GM12878 (cell line): ENCODE measurements at regions not wholly inside any gene's neighbourhood (a gene's known extent, or its start where the extent isn't known, plus 50 kb on each side); places are given as distances from the start of the nearest gene placed in this dataset.

ENCODE experiments used
- ATF7 ChIP-seq: fragments of 450-650 bp; IDR thresholded peaks from 2 replicates; pipeline ENCODE4 v1.6.1; 2016; ENCODE audit warnings: low read depth, mild to moderate bottlenecking
- BMI1 ChIP-seq: fragments of 450-650 bp; IDR thresholded peaks from 2 replicates; pipeline ENCODE4 v1.6.1; 2016; ENCODE audit warnings: mild to moderate bottlenecking, moderate library complexity, borderline replicate concordance
- CBFB ChIP-seq: IDR thresholded peaks from 2 replicates; pipeline ENCODE4 v1.6.1; 2016; ENCODE audit warnings: antibody characterized with exemption, low read depth
- CEBPB ChIP-seq, 2 experiments: fragments of 150-350 bp in 1 of 2; IDR thresholded peaks; 2 replicates each; pipeline ENCODE4 v1.6.1; 2012 to 2014; ENCODE audit warnings: low read depth in 2 of 2, low read length in 2 of 2, borderline replicate concordance in 1 of 2, inconsistent platforms in 1 of 2
- CHD1 ChIP-seq: IDR thresholded peaks from 2 replicates; pipeline ENCODE4 v1.6.1; 2012; ENCODE audit warnings: low read depth, low read length, improper control_type of control experiment
- CREM ChIP-seq: IDR thresholded peaks from 2 replicates; pipeline ENCODE4 v1.6.1; 2014; ENCODE audit warnings: antibody characterized with exemption, low read depth
- DPF2 ChIP-seq: fragments of 450-650 bp; IDR thresholded peaks from 2 replicates; pipeline ENCODE4 v1.6.1; 2017; ENCODE audit warnings: mild to moderate bottlenecking
- EP300 ChIP-seq, 2 experiments: fragments of 150-350 bp in 1 of 2; IDR thresholded peaks; 2 replicates each; pipeline ENCODE4 v1.6.1; 2011 to 2012; ENCODE audit warnings: low read depth in 2 of 2, low read length in 2 of 2, borderline replicate concordance in 1 of 2, improper control_type of control experiment in 1 of 2, inconsistent platforms in 1 of 2; ENCODE audit not compliant: control insufficient read depth in 1 of 2
- ESRRA ChIP-seq: IDR thresholded peaks from 2 replicates; pipeline ENCODE4 v1.6.1; 2012; ENCODE audit warnings: mild to moderate bottlenecking, low read length, improper control_type of control experiment
- MTA2 ChIP-seq: fragments of 450-650 bp; IDR thresholded peaks from 2 replicates; pipeline ENCODE4 v1.6.1; 2016; ENCODE audit warnings: low read depth, mild to moderate bottlenecking, moderate library complexity
- POLR2AphosphoS2 ChIP-seq: IDR thresholded peaks from 2 replicates; pipeline ENCODE4 v1.6.1; 2011; ENCODE audit warnings: low read depth, mild to moderate bottlenecking, low read length, improper control_type of control experiment, moderate library complexity
- RCOR1 ChIP-seq: conservative IDR thresholded peaks from 2 replicates; pipeline ENCODE4 v1.6.1; 2012; ENCODE audit warnings: low read depth, low read length, improper control_type of control experiment
- SIN3A ChIP-seq: IDR thresholded peaks from 2 replicates; pipeline ENCODE4 v1.6.1; 2012; ENCODE audit warnings: low read depth, low read length, improper control_type of control experiment
- SPI1 ChIP-seq: IDR thresholded peaks from 2 replicates; pipeline ENCODE4 v1.6.1; 2011; ENCODE audit warnings: low read depth, mild to moderate bottlenecking, low read length, moderate library complexity, borderline replicate concordance; ENCODE audit not compliant: insufficient read depth
- YBX1 ChIP-seq: fragments of 450-650 bp; IDR thresholded peaks from 2 replicates; pipeline ENCODE4 v1.6.1; 2016; ENCODE audit warnings: antibody characterized with exemption
- ZBTB33 ChIP-seq: fragments of 450-650 bp; IDR thresholded peaks from 2 replicates; pipeline ENCODE4 v1.6.1; 2017; ENCODE audit warnings: mild to moderate bottlenecking
- ZBTB4 ChIP-seq: fragments of 450-650 bp; formaldehyde crosslinking; IDR thresholded peaks from 2 replicates; pipeline ENCODE4 v1.4.0; 2022; ENCODE audit warnings: mild to moderate bottlenecking, moderate library complexity
- ZNF24 ChIP-seq: fragments of 450-650 bp; IDR thresholded peaks from 2 replicates; pipeline ENCODE4 v1.6.1; 2017; ENCODE audit warnings: antibody characterized with exemption, mild to moderate bottlenecking
- ZNF274 ChIP-seq: IDR thresholded peaks from one replicate; pipeline ENCODE4 v1.8.0; 2011; ENCODE audit not compliant: insufficient read length, insufficient read depth
- TF ChIP-seq, protein P1 (sequence below): fragments of 450-650 bp; IDR thresholded peaks from 2 replicates; pipeline ENCODE4 v1.6.1; 2017; ENCODE audit warnings: mild to moderate bottlenecking, moderate library complexity
- TF ChIP-seq, protein P2 (sequence below): fragments of 450-650 bp; IDR thresholded peaks from 2 replicates; pipeline ENCODE4 v1.6.1; 2017; ENCODE audit warnings: mild to moderate bottlenecking, low read depth, inconsistent platforms; ENCODE audit not compliant: poor library complexity, severe bottlenecking

- TF ChIP-seq ZNF274 (no peak), ZBTB33 (no peak), SPI1 (no peak), EP300 (IDR thresholded peaks at IDR 0.05; ENCODE audit: borderline replicate concordance in 1 of 2, control insufficient read depth in 1 of 2, low read depth in 2 of 2, low read length in 2 of 2) (no peak), ZBTB4 (CRISPR knock-in tag) (no peak), DPF2 (peak; percentile 63; the same call in 1 of the 2 replicates), ZNF24 (no peak), MTA2 (peak; percentile 64), POLR2AphosphoS2 (no peak), CEBPB (IDR thresholded peaks at IDR 0.05; ENCODE audit: borderline replicate concordance in 1 of 2, low read depth in 2 of 2, low read length in 2 of 2) (no peak), CBFB (no peak), ESRRA (no peak), SIN3A (no peak), RCOR1 (no peak), ATF7 (no peak), BMI1 (peak; percentile 16; the same call in 1 of the 2 replicates), CHD1 (no peak), YBX1 (no peak), CREM (no peak)
- TF ChIP-seq, protein P1, sequence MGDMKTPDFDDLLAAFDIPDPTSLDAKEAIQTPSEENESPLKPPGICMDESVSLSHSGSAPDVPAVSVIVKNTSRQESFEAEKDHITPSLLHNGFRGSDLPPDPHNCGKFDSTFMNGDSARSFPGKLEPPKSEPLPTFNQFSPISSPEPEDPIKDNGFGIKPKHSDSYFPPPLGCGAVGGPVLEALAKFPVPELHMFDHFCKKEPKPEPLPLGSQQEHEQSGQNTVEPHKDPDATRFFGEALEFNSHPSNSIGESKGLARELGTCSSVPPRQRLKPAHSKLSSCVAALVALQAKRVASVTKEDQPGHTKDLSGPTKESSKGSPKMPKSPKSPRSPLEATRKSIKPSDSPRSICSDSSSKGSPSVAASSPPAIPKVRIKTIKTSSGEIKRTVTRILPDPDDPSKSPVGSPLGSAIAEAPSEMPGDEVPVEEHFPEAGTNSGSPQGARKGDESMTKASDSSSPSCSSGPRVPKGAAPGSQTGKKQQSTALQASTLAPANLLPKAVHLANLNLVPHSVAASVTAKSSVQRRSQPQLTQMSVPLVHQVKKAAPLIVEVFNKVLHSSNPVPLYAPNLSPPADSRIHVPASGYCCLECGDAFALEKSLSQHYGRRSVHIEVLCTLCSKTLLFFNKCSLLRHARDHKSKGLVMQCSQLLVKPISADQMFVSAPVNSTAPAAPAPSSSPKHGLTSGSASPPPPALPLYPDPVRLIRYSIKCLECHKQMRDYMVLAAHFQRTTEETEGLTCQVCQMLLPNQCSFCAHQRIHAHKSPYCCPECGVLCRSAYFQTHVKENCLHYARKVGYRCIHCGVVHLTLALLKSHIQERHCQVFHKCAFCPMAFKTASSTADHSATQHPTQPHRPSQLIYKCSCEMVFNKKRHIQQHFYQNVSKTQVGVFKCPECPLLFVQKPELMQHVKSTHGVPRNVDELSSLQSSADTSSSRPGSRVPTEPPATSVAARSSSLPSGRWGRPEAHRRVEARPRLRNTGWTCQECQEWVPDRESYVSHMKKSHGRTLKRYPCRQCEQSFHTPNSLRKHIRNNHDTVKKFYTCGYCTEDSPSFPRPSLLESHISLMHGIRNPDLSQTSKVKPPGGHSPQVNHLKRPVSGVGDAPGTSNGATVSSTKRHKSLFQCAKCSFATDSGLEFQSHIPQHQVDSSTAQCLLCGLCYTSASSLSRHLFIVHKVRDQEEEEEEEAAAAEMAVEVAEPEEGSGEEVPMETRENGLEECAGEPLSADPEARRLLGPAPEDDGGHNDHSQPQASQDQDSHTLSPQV, result no peak
- TF ChIP-seq, protein P2, sequence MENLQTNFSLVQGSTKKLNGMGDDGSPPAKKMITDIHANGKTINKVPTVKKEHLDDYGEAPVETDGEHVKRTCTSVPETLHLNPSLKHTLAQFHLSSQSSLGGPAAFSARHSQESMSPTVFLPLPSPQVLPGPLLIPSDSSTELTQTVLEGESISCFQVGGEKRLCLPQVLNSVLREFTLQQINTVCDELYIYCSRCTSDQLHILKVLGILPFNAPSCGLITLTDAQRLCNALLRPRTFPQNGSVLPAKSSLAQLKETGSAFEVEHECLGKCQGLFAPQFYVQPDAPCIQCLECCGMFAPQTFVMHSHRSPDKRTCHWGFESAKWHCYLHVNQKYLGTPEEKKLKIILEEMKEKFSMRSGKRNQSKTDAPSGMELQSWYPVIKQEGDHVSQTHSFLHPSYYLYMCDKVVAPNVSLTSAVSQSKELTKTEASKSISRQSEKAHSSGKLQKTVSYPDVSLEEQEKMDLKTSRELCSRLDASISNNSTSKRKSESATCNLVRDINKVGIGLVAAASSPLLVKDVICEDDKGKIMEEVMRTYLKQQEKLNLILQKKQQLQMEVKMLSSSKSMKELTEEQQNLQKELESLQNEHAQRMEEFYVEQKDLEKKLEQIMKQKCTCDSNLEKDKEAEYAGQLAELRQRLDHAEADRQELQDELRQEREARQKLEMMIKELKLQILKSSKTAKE, result no peak
These were observed 1973.9 kb upstream of the FLRT2 start (continued) for GRCh38 chr14:83556065-83556464.
